NB4 (cell line): ENCODE measurements at regions not wholly inside any gene's neighbourhood (a gene's known extent, or its start where the extent isn't known, plus 50 kb on each side); places are given as distances from the start of the nearest gene placed in this dataset.

Source experiments
- DNase-seq: peaks from one replicate; pipeline ENCODE4 v3.0.0; 2010; ENCODE audit warnings: low read depth
- H3K4me3 ChIP-seq: one replicate; pipeline ENCODE4 v1.5.1; 2011; ENCODE audit warnings: mild to moderate bottlenecking, low read depth, low read length, moderate library complexity
- CTCF ChIP-seq: IDR thresholded peaks from one replicate; pipeline ENCODE4 v1.5.1; 2012; ENCODE audit warnings: low read depth, low read length
- MAX ChIP-seq: IDR thresholded peaks from 2 replicates; pipeline ENCODE4 v1.6.1; 2011; ENCODE audit warnings: low read depth, low read length
- MYC ChIP-seq: IDR thresholded peaks from 2 replicates; pipeline ENCODE4 v1.6.1; 2011; ENCODE audit warnings: low read depth, low read length
- POLR2A ChIP-seq: IDR thresholded peaks from 2 replicates; pipeline ENCODE4 v1.6.1; 2011; ENCODE audit warnings: mild to moderate bottlenecking; ENCODE audit not compliant: insufficient read length; ENCODE audit errors: extremely low read depth

GRCh38 chr14:104436047-104436591 is 143.4 kb upstream of the C14orf180 start:
- no peak for DNase-seq
- no peak for TF ChIP-seq CTCF
- no peak for TF ChIP-seq MAX
- no peak for TF ChIP-seq POLR2A
- no peak for TF ChIP-seq MYC
- H3K4me3 ChIP-seq, result no peak overlapping the region

- no peak for DNase-seq
- TF ChIP-seq MYC (no peak), CTCF (no peak), MAX (no peak), POLR2A (no peak)
- H3K4me3 ChIP-seq, result no peak overlapping the region
Observed at GRCh38 chr14:104436741-104437701, 142.5 kb upstream of the C14orf180 start.

GRCh38 chr14:104437703-104438102 is 141.9 kb upstream of the C14orf180 start:
- no peak for DNase-seq
- TF ChIP-seq POLR2A, result no peak
- no peak for TF ChIP-seq CTCF
- TF ChIP-seq MYC, result no peak
- TF ChIP-seq MAX, result no peak
- H3K4me3 ChIP-seq, result no peak overlapping the region

- no peak overlapping the region for H3K4me3 ChIP-seq
- no peak for DNase-seq
- TF ChIP-seq POLR2A (no peak), CTCF (no peak), MAX (no peak), MYC (no peak)
Observed at GRCh38 chr14:104438166-104438887, 141.2 kb upstream of the C14orf180 start.

- TF ChIP-seq CTCF (no peak), MYC (no peak), MAX (no peak)
- no peak overlapping the region for H3K4me3 ChIP-seq
- DNase-seq, result no peak
Observed at GRCh38 chr14:104439625-104440024, 139.9 kb upstream of the C14orf180 start.
